ENCODE measurements at regions not wholly inside any gene's neighbourhood (a gene's known extent, or its start where the extent isn't known, plus 50 kb on each side); places are given as distances from the start of the nearest gene placed in this dataset.
"Not testable (repeated sequence)": the region's sequence is repeated elsewhere in the genome, so short reads cannot be mapped to it uniquely, and the experiment has no call there.

- DNase-seq (ENCODE audit: low read depth in 4 of 4, low spot score in 3 of 4) = no peak
Measured at GRCh38 chr13:55761986-55762385, 1378.7 kb upstream of the PRR20A start.

- DNase-seq (ENCODE audit: low read depth in 4 of 4, low spot score in 3 of 4) = no peak
Measured at GRCh38 chr13:55777612-55778011, 1363.1 kb upstream of the PRR20A start.

DNA sequence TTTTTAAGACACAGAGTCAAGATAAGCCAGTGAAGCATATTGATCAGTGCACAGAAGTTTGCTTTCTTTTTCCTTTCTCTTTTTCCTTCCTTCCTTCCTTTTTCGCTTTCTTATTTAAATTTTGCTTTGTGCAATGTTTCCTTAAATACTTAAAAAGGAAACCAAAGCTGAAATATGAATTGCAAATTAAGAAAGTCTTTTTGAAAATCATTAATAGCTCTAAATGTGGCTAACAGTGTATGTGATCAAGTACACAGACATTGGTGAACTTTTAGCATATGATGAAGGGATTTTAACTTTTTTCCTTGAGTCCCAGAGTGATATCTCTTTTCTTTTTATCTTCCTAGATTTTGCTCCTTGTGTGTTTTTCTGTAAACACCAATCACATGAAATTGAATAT, 1356.9 kb upstream of the PRR20A start:
- DNase-seq (ENCODE audit: low read depth in 4 of 4, low spot score in 3 of 4) = no peak

GRCh38 chr13:55788548-55788947, 1352.2 kb upstream of the PRR20A start:
- DNase-seq (ENCODE audit: low read depth in 4 of 4, low spot score in 3 of 4) = no peak

DNA sequence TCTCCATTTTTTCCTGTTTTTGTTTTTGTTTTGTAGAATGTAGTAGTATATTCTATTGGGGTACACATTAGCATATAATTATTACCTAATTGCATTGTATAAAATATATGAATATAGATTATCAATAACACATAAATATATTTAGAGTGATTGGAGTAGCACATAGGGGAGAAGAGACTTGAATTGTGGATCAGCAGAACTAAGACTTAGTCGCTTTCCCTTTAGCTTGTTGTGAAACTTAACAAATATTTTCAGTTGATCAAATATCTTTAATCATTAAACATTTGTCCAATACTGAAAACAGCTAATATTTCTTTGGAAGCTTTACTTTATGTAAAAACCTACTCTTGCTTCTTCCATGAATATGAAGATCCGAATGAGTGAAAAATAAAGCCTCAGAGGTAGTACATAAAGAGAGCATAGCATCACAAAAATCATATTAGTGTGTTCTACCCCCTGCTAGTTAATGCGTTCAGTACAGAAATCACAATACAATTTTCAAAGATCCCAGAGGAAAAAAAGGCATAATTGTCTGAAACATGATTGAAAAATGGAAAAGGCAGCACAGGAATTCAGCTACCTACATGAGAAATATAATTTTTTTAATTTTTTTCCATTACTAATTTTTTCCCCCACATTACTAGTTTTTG, 1348.0 kb upstream of the PRR20A start:
- no peak for DNase-seq (ENCODE audit: low read depth in 4 of 4, low spot score in 3 of 4)

GRCh38 chr13:55815458-55816033, 1325.2 kb upstream of the PRR20A start:
- no peak for DNase-seq (ENCODE audit: low read depth in 4 of 4, low spot score in 3 of 4)

DNA sequence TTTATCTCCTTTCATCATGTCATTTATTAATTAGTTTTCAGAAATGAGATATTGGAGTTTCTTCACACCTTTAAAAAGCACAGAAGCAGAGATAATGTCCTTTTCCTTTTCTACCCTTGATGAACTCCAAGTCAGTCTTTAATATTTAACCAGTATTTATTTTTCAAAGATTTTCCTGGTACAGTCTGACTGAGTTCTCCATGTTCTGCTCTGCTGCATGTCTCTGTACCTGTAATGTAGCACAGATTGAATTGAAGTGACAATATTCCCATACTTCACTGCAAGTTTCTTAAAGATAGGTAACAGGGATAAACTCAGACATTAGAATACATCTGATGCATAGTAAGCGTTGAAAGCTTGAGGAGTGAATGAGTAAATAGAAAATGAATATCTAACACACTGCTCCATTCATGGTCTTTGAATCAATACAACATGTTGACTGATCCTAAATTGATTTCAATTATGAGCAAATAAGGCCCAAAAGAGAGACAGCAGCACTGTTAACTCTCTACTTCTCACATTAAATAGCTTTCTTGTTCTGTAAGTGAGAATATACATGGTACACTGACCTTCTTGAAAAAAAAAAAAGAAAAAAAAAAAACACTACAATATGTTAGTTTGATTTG, 1323.6 kb upstream of the PRR20A start:
- DNase-seq (ENCODE audit: low read depth in 4 of 4, low spot score in 3 of 4) = no peak

GRCh38 chr13:55820817-55821216, 1319.9 kb upstream of the PRR20A start:
- no peak for DNase-seq (ENCODE audit: low read depth in 4 of 4, low spot score in 3 of 4)

GRCh38 chr13:55869648-55870047, 1271.1 kb upstream of the PRR20A start:
- DNase-seq (ENCODE audit: low read depth in 4 of 4, low spot score in 3 of 4) = no peak

DNA sequence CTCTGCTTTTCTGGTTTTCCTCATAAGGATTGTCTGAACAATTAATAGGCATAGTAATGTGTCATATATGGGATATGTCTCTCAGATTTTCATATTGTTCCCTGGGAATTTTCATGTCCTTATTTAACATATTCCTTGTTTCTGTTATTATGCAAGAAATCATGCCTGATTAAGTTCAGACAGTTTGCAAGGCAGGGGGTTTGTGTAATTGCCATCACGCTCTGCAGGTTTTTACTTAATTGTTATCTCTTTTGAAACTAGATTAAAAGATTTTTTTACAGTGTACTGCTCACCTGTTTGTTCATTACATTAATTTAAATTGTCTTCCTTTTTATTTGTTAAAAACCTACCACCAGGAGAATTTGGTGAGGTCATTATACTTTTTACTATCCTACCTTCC, 1253.2 kb upstream of the PRR20A start:
- no peak for DNase-seq (ENCODE audit: low read depth in 4 of 4, low spot score in 3 of 4)

DNA sequence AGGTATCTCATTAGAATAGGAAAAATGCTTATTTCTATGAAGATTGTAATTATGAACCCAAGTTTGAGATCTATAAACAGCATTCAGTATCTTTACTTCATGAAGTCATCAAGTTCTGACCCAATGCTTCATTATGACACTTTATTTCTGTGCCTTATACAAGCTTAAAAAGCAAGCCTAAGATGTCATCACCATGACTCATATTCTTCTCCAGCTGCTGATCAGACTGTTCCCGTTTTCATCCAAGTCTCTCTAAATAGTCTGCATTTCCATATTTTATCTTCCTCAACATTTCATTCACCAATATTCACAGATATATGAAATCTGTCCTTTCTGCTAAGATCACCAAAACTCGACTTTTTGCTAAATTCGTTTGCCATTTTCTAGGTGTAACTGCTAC, 1247.2 kb upstream of the PRR20A start:
- no peak for DNase-seq (ENCODE audit: low read depth in 4 of 4, low spot score in 3 of 4)

- no peak for DNase-seq (ENCODE audit: low read depth in 4 of 4, low spot score in 3 of 4)
Measured at GRCh38 chr13:55937180-55937579, 1203.5 kb upstream of the PRR20A start.

- DNase-seq (ENCODE audit: low read depth in 4 of 4, low spot score in 3 of 4) = no peak
Measured at GRCh38 chr13:55948175-55948574, 1192.5 kb upstream of the PRR20A start.

GRCh38 chr13:55963934-55964333, 1176.8 kb upstream of the PRR20A start:
- DNase-seq (ENCODE audit: low read depth in 4 of 4, low spot score in 3 of 4) = no peak

GRCh38 chr13:55967055-55967454, 1173.7 kb upstream of the PRR20A start:
- DNase-seq (ENCODE audit: low read depth in 4 of 4, low spot score in 3 of 4) = no peak

DNA sequence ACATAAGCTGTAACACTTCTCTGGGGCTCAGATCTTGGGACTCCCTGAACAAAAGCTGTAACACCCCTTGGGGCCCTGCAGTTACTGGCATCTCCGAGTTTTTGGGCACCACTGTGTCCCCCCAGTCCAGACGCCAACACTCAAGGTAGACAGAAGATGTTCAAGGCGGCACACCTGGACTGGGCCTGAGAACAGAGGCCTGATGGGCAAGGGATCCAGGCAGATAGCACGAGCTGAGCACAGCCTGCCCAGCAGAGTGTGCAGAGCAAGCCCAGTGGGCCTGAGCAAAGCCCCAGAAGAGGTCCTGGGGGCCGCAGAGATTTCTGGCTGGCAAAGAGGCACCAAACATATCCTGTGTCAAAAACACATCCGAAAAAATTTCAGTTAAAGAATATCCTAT, 1163.3 kb upstream of the PRR20A start:
- no peak for DNase-seq (ENCODE audit: low read depth in 4 of 4, low spot score in 3 of 4)

GRCh38 chr13:55981381-55981780, 1159.3 kb upstream of the PRR20A start:
- DNase-seq (ENCODE audit: low read depth in 4 of 4, low spot score in 3 of 4) = no peak

GRCh38 chr13:55984026-55984425, 1156.7 kb upstream of the PRR20A start:
- not testable (repeated sequence) for DNase-seq (ENCODE audit: low read depth in 4 of 4, low spot score in 3 of 4)

- DNase-seq (ENCODE audit: low read depth in 4 of 4, low spot score in 3 of 4) = no peak
Measured at GRCh38 chr13:55990631-55991030, 1150.1 kb upstream of the PRR20A start.

DNA sequence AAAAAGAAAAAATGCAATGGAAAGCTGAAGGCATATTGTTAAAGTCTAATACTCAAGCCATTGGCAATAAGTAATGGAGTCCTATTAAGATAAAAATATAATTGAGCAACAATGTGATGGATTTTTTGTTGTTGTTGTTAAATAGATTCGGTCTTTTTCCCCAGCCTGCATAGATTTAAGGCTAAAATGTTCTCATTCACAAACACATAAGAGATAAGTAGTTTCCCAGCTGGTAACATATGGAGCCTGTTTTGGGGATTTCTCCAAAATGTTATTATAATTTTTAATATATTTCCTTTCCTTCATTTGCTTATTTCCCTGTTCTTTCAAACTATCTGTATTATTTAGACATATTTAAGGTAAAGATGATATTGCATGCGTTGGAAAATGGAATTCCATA, 1149.1 kb upstream of the PRR20A start:
- DNase-seq (ENCODE audit: low read depth in 4 of 4, low spot score in 3 of 4) = no peak

GRCh38 chr13:55992145-55992544, 1148.6 kb upstream of the PRR20A start:
- DNase-seq (ENCODE audit: low read depth in 4 of 4, low spot score in 3 of 4) = no peak

DNA sequence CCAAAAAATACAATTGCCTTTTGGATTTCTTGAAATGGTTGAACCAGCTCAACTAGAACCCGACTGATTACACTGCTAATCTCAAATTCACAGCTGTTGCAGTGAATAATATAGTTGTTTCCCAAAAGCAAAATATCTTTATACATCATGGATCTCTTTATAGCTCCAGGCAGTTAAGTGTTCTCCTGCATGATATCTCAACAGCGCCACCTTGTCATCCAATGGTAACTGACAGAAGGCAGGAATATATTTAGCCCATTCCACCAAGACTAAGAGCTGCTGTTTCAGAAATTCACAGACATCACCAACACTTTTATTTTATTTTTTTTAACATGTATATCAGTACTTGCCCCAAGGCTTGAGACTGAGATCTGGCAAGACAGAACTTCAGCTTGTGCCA, 1141.0 kb upstream of the PRR20A start:
- DNase-seq (ENCODE audit: low read depth in 4 of 4, low spot score in 3 of 4) = no peak

All from left renal pelvis (tissue), 4 donors.